ENCODE measurements at regions not wholly inside any gene's neighbourhood (a gene's known extent, or its start where the extent isn't known, plus 50 kb on each side); places are given as distances from the start of the nearest gene placed in this dataset.
A peak's percentile ranks its signal among the peaks of the same experiment; 100 is the strongest.
"Not testable (repeated sequence)": the region's sequence is repeated elsewhere in the genome, so short reads cannot be mapped to it uniquely, and the experiment has no call there.

GRCh38 chr7:51428217-51428887, 111.7 kb upstream of the COBL start:
- no peak for DNase-seq
- TF ChIP-seq POLR2A (IDR thresholded peaks at IDR 0.05) (no peak), CTCF (IDR thresholded peaks at IDR 0.05) (peak; percentile 14 to 33 (median 24))

GRCh38 chr7:51426163-51426562, 109.6 kb upstream of the COBL start:
- no peak for ATAC-seq
- no peak for TF ChIP-seq POLR2A (IDR thresholded peaks at IDR 0.05)

More at GRCh38 chr7:51428217-51428887, 111.7 kb upstream of the COBL start:
- no peaks in the 10 kb centered on the region for H3K36me3 ChIP-seq
- WGBS (ENCODE audit: insufficient coverage, low coverage, low lambda C conversion rate, missing lambda C conversion rate) = 37% methylated on average over 4 of the region's 8 CpGs
- no peaks in the 10 kb centered on the region for H3K27me3 ChIP-seq
- intact Hi-C loops (cut with DNase I) = no loop called here
- no peak overlapping the region for H3K4me3 ChIP-seq
- no peak overlapping the region for H3K27ac ChIP-seq
- no peaks in the 10 kb centered on the region for H3K9me3 ChIP-seq
- no peaks in the 10 kb centered on the region for H3K4me1 ChIP-seq
- ATAC-seq = peak in 1 of 4 donors; percentile 25

GRCh38 chr7:51409934-51410333, 93.3 kb upstream of the COBL start:
- H3K9me3 ChIP-seq; intact Hi-C loops (cut with DNase I): not testable (repeated sequence)

More at GRCh38 chr7:51426163-51426562, 109.6 kb upstream of the COBL start:
- intact Hi-C loops (cut with DNase I) = no loop called here
- H3K27ac ChIP-seq = no peak overlapping the region
- H3K36me3 ChIP-seq = no peaks in the 10 kb centered on the region
- no peaks in the 10 kb centered on the region for H3K27me3 ChIP-seq
- no peak for DNase-seq
- H3K4me1 ChIP-seq = no peaks in the 10 kb centered on the region
- WGBS (ENCODE audit: insufficient coverage, low coverage, low lambda C conversion rate, missing lambda C conversion rate) = 74% methylated on average over 11 of the region's 12 CpGs
- no peak overlapping the region for H3K4me3 ChIP-seq
- no peaks in the 10 kb centered on the region for H3K9me3 ChIP-seq

GRCh38 chr7:51397608-51398007, 81.0 kb upstream of the COBL start:
- intact Hi-C loops (cut with DNase I) = not testable (repeated sequence)

More at GRCh38 chr7:51409934-51410333, 93.3 kb upstream of the COBL start:
- not testable (repeated sequence) for H3K4me3 ChIP-seq, H3K4me1 ChIP-seq, DNase-seq, H3K27ac ChIP-seq, H3K36me3 ChIP-seq, H3K27me3 ChIP-seq, ATAC-seq
- WGBS (ENCODE audit: insufficient coverage, low coverage, low lambda C conversion rate, missing lambda C conversion rate) = no CpG with 5 or more reads among the region's 3 CpGs

GRCh38 chr7:51393003-51393402, 76.4 kb upstream of the COBL start:
- 79% methylated on average over 2 of the region's 6 CpGs for WGBS (ENCODE audit: insufficient coverage, low coverage, low lambda C conversion rate, missing lambda C conversion rate)

More at GRCh38 chr7:51397608-51398007, 81.0 kb upstream of the COBL start:
- not testable (repeated sequence) for ATAC-seq, H3K4me1 ChIP-seq, DNase-seq, H3K27me3 ChIP-seq, H3K4me3 ChIP-seq, H3K36me3 ChIP-seq, H3K9me3 ChIP-seq, H3K27ac ChIP-seq
- whole genome bisulfite sequencing (ENCODE audit: insufficient coverage, low coverage, low lambda C conversion rate, missing lambda C conversion rate) = 40% methylated on average over 3 of the region's 3 CpGs

GRCh38 chr7:51389952-51390351, 73.3 kb upstream of the COBL start:
- H3K27ac ChIP-seq; H3K27me3 ChIP-seq; ATAC-seq; H3K4me3 ChIP-seq; H3K4me1 ChIP-seq; H3K9me3 ChIP-seq; H3K36me3 ChIP-seq; intact Hi-C loops (cut with DNase I); DNase-seq: not testable (repeated sequence)
- 83% methylated on average over 2 of the region's 8 CpGs for WGBS (ENCODE audit: insufficient coverage, low coverage, low lambda C conversion rate, missing lambda C conversion rate)

More at GRCh38 chr7:51393003-51393402, 76.4 kb upstream of the COBL start:
- H3K9me3 ChIP-seq; DNase-seq; H3K4me1 ChIP-seq; H3K27ac ChIP-seq; intact Hi-C loops (cut with DNase I); ATAC-seq; H3K36me3 ChIP-seq; H3K4me3 ChIP-seq; H3K27me3 ChIP-seq: not testable (repeated sequence)

- H3K4me1 ChIP-seq; H3K36me3 ChIP-seq; DNase-seq; H3K27ac ChIP-seq; ATAC-seq; intact Hi-C loops (cut with DNase I); H3K27me3 ChIP-seq; H3K4me3 ChIP-seq; H3K9me3 ChIP-seq: not testable (repeated sequence)
- 90% methylated on average over 12 of the region's 22 CpGs for WGBS (ENCODE audit: insufficient coverage, low coverage, low lambda C conversion rate, missing lambda C conversion rate)
Observed at GRCh38 chr7:51389216-51389812, 72.7 kb upstream of the COBL start.

- ATAC-seq; H3K4me3 ChIP-seq; H3K27me3 ChIP-seq; DNase-seq; H3K36me3 ChIP-seq; intact Hi-C loops (cut with DNase I); H3K9me3 ChIP-seq; H3K4me1 ChIP-seq; H3K27ac ChIP-seq: not testable (repeated sequence)
- WGBS (ENCODE audit: insufficient coverage, low coverage, low lambda C conversion rate, missing lambda C conversion rate) = no CpG with 5 or more reads among the region's 16 CpGs
Observed at GRCh38 chr7:51388241-51388640, 71.6 kb upstream of the COBL start.

GRCh38 chr7:51386806-51387568, 70.4 kb upstream of the COBL start:
- H3K9me3 ChIP-seq; H3K27ac ChIP-seq; H3K36me3 ChIP-seq; intact Hi-C loops (cut with DNase I); ATAC-seq; DNase-seq; H3K4me1 ChIP-seq; H3K4me3 ChIP-seq; H3K27me3 ChIP-seq: not testable (repeated sequence)
- WGBS (ENCODE audit: insufficient coverage, low coverage, low lambda C conversion rate, missing lambda C conversion rate) = no CpG with 5 or more reads among the region's 34 CpGs

- H3K4me3 ChIP-seq; H3K27ac ChIP-seq; ATAC-seq; H3K4me1 ChIP-seq; H3K36me3 ChIP-seq; intact Hi-C loops (cut with DNase I); H3K9me3 ChIP-seq; H3K27me3 ChIP-seq; DNase-seq: not testable (repeated sequence)
- WGBS (ENCODE audit: insufficient coverage, low coverage, low lambda C conversion rate, missing lambda C conversion rate) = 64% methylated on average over 4 of the region's 17 CpGs
Observed at GRCh38 chr7:51386184-51386583, 69.6 kb upstream of the COBL start.

All from right lobe of liver (tissue), 6 donors.